ENCODE measurements at regions not wholly inside any gene's neighbourhood (a gene's known extent, or its start where the extent isn't known, plus 50 kb on each side); places are given as distances from the start of the nearest gene placed in this dataset.
"Not testable (repeated sequence)": the region's sequence is repeated elsewhere in the genome, so short reads cannot be mapped to it uniquely, and the experiment has no call there.

DNA sequence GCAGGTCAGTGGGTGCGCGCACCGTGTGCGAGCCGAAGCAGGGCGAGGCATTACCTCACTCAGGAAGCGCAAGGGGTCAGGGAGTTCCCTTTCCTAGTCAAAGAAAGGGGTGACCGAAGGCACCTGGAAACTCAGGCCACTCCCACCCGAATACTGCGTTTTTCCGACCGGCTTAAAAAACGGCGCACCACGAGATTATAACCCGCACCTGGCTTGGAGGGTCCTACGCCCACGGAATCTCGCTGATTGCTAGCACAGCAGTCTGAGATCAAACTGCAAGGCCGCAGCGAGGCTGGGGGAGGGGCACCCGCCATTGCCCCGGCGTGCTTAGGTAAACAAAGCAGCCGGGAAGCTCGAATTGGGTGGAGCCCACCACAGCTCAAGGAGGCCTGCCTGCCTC lies 216.2 kb downstream of the TMEM161B start:
- H3K79me2 ChIP-seq (replicated peaks; ENCODE audit: insufficient read depth, low read length); H3K36me3 ChIP-seq (ENCODE audit: insufficient read depth, low read length); H3K27me3 ChIP-seq (ENCODE audit: insufficient read depth, low read depth, low read length); H4K20me1 ChIP-seq (ENCODE audit: insufficient read depth); H3K4me2 ChIP-seq (ENCODE audit: low read length); H3K27ac ChIP-seq (ENCODE audit: low read length); H3K9ac ChIP-seq (ENCODE audit: low read length); H3K4me3 ChIP-seq (ENCODE audit: low read length); H3K9me2 ChIP-seq (ENCODE audit: insufficient read depth, low read length); H3F3A ChIP-seq (ENCODE audit: insufficient read depth, low read length, poor library complexity, severe bottlenecking); H3K9me3 ChIP-seq (ENCODE audit: low read length); H2AFZ ChIP-seq (ENCODE audit: low read depth, low read length): not testable (repeated sequence)

DNA sequence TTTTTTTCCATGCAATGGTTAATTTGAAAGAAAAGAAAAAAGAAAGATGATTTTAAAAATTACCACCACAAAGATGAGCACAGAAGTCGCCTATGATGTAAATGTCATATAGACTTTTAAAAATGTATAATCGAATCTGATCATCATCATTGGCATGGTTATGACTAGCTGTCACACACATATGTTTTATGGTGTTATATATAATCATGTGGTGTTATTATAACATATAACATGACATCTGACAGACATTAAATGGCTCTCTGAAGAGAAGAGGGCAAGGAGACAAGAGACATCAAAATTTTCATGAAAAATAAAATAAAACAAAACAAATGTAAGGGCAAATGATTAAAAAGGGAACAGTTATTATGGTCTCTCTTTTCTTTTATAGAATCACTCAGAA lies 217.5 kb downstream of the TMEM161B start:
- H3K79me2 ChIP-seq (replicated peaks; ENCODE audit: insufficient read depth, low read length), result no peaks in the 10 kb centered on the region
- no peaks in the 10 kb centered on the region for H3K36me3 ChIP-seq (ENCODE audit: insufficient read depth, low read length)
- H4K20me1 ChIP-seq (ENCODE audit: insufficient read depth), result no peaks in the 10 kb centered on the region
- TF ChIP-seq RAD21 (conservative IDR thresholded peaks at IDR 0.05) (no peak), EZH2 (IDR thresholded peaks at IDR 0.05; ENCODE audit: borderline replicate concordance, insufficient read depth, low read length, poor library complexity, severe bottlenecking) (no peak), TAF1 (IDR thresholded peaks at IDR 0.05; ENCODE audit: low read depth) (no peak), MXI1 (conservative IDR thresholded peaks at IDR 0.05; ENCODE audit: poor library complexity, severe bottlenecking) (no peak), EP300 (conservative IDR thresholded peaks at IDR 0.05; ENCODE audit: poor library complexity, severe bottlenecking) (peak; percentile 88), POLR2AphosphoS5 (IDR thresholded peaks at IDR 0.05) (peak; percentile 76), SMC3 (conservative IDR thresholded peaks at IDR 0.05; ENCODE audit: poor library complexity) (no peak)
- TF ChIP-seq, protein P1, sequence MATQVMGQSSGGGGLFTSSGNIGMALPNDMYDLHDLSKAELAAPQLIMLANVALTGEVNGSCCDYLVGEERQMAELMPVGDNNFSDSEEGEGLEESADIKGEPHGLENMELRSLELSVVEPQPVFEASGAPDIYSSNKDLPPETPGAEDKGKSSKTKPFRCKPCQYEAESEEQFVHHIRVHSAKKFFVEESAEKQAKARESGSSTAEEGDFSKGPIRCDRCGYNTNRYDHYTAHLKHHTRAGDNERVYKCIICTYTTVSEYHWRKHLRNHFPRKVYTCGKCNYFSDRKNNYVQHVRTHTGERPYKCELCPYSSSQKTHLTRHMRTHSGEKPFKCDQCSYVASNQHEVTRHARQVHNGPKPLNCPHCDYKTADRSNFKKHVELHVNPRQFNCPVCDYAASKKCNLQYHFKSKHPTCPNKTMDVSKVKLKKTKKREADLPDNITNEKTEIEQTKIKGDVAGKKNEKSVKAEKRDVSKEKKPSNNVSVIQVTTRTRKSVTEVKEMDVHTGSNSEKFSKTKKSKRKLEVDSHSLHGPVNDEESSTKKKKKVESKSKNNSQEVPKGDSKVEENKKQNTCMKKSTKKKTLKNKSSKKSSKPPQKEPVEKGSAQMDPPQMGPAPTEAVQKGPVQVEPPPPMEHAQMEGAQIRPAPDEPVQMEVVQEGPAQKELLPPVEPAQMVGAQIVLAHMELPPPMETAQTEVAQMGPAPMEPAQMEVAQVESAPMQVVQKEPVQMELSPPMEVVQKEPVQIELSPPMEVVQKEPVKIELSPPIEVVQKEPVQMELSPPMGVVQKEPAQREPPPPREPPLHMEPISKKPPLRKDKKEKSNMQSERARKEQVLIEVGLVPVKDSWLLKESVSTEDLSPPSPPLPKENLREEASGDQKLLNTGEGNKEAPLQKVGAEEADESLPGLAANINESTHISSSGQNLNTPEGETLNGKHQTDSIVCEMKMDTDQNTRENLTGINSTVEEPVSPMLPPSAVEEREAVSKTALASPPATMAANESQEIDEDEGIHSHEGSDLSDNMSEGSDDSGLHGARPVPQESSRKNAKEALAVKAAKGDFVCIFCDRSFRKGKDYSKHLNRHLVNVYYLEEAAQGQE (IDR thresholded peaks at IDR 0.05; ENCODE audit: borderline replicate concordance), result no peak
- TF ChIP-seq, protein P2, sequence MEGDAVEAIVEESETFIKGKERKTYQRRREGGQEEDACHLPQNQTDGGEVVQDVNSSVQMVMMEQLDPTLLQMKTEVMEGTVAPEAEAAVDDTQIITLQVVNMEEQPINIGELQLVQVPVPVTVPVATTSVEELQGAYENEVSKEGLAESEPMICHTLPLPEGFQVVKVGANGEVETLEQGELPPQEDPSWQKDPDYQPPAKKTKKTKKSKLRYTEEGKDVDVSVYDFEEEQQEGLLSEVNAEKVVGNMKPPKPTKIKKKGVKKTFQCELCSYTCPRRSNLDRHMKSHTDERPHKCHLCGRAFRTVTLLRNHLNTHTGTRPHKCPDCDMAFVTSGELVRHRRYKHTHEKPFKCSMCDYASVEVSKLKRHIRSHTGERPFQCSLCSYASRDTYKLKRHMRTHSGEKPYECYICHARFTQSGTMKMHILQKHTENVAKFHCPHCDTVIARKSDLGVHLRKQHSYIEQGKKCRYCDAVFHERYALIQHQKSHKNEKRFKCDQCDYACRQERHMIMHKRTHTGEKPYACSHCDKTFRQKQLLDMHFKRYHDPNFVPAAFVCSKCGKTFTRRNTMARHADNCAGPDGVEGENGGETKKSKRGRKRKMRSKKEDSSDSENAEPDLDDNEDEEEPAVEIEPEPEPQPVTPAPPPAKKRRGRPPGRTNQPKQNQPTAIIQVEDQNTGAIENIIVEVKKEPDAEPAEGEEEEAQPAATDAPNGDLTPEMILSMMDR (IDR thresholded peaks at IDR 0.05; ENCODE audit: poor library complexity, severe bottlenecking), result no peak
- H3K27me3 ChIP-seq (ENCODE audit: insufficient read depth, low read depth, low read length), result no peaks in the 10 kb centered on the region
- no peaks in the 10 kb centered on the region for H3K9me2 ChIP-seq (ENCODE audit: insufficient read depth, low read length)
- no peak overlapping the region for H3K4me2 ChIP-seq (ENCODE audit: low read length)
- no peak overlapping the region for H3K4me3 ChIP-seq (ENCODE audit: low read length)
- H3K9ac ChIP-seq (ENCODE audit: low read length), result no peak overlapping the region
- no peaks in the 10 kb centered on the region for H3K9me3 ChIP-seq (ENCODE audit: low read length)
- no peak overlapping the region for H2AFZ ChIP-seq (ENCODE audit: low read depth, low read length)
- H3F3A ChIP-seq (ENCODE audit: insufficient read depth, low read length, poor library complexity, severe bottlenecking), result no peaks in the 10 kb centered on the region
- H3K27ac ChIP-seq (ENCODE audit: low read length), result no peak overlapping the region

DNA sequence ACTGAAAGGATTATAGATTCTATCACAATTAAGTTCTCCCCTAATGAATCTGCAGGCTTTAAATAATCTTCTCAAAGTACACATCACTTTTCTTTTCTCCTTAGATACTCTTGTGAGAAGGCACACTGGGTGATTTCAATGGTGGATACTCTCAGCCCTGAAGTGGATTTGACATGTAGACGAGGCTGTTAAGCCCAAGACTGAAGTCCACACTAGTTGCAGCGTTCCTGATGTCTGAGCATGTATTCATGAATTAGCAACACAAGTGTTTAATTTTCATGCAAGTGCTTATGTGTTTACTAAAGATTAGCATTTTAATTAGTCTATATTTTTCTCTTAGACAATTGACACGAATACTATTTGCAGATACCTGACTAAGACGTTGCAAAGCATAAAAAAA lies 218.9 kb downstream of the TMEM161B start:
- H3K9ac ChIP-seq (ENCODE audit: low read length), result no peak overlapping the region
- TF ChIP-seq POLR2AphosphoS5 (IDR thresholded peaks at IDR 0.05) (no peak), SMC3 (conservative IDR thresholded peaks at IDR 0.05; ENCODE audit: poor library complexity) (no peak)
- TF ChIP-seq, protein P1 (IDR thresholded peaks at IDR 0.05; ENCODE audit: borderline replicate concordance), result no peak
- TF ChIP-seq, protein P2 (IDR thresholded peaks at IDR 0.05; ENCODE audit: poor library complexity, severe bottlenecking), result no peak
- H3K9me3 ChIP-seq (ENCODE audit: low read length), result no peaks in the 10 kb centered on the region
- no peaks in the 10 kb centered on the region for H4K20me1 ChIP-seq (ENCODE audit: insufficient read depth)
- no peaks in the 10 kb centered on the region for H3K79me2 ChIP-seq (replicated peaks; ENCODE audit: insufficient read depth, low read length)
- no peaks in the 10 kb centered on the region for H3K27me3 ChIP-seq (ENCODE audit: insufficient read depth, low read depth, low read length)
- H3K36me3 ChIP-seq (ENCODE audit: insufficient read depth, low read length), result no peaks in the 10 kb centered on the region
- H3K27ac ChIP-seq (ENCODE audit: low read length), result no peak overlapping the region
- H3K9me2 ChIP-seq (ENCODE audit: insufficient read depth, low read length), result no peaks in the 10 kb centered on the region
- H3K4me2 ChIP-seq (ENCODE audit: low read length), result no peak overlapping the region
- no peak overlapping the region for H2AFZ ChIP-seq (ENCODE audit: low read depth, low read length)
- no peaks in the 10 kb centered on the region for H3F3A ChIP-seq (ENCODE audit: insufficient read depth, low read length, poor library complexity, severe bottlenecking)
- H3K4me3 ChIP-seq (ENCODE audit: low read length), result no peak overlapping the region

Data from neural cell (in vitro differentiated cells).